ENCODE measurements at regions not wholly inside any gene's neighbourhood (a gene's known extent, or its start where the extent isn't known, plus 50 kb on each side); places are given as distances from the start of the nearest gene placed in this dataset.

DNA sequence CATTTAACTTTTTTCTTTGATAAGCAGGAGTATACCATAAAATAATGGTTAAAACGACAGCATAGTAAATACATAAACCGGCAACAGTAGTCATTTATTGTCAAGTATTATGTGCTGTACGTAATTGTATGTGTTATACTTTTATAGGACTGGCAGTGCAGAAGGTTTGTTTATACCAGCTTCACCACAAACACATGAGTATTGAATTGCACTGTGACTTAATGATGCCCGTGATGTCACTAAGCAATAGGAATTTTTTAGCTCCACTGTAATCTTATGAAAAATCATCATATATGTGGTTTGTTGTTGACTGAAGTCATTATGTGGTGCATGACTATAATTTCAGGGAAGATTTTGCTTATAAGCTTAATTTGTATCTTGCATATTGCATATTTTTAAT, 424.6 kb downstream of the PABPC4L start:
- TF ChIP-seq, protein P1, sequence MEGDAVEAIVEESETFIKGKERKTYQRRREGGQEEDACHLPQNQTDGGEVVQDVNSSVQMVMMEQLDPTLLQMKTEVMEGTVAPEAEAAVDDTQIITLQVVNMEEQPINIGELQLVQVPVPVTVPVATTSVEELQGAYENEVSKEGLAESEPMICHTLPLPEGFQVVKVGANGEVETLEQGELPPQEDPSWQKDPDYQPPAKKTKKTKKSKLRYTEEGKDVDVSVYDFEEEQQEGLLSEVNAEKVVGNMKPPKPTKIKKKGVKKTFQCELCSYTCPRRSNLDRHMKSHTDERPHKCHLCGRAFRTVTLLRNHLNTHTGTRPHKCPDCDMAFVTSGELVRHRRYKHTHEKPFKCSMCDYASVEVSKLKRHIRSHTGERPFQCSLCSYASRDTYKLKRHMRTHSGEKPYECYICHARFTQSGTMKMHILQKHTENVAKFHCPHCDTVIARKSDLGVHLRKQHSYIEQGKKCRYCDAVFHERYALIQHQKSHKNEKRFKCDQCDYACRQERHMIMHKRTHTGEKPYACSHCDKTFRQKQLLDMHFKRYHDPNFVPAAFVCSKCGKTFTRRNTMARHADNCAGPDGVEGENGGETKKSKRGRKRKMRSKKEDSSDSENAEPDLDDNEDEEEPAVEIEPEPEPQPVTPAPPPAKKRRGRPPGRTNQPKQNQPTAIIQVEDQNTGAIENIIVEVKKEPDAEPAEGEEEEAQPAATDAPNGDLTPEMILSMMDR (IDR thresholded peaks at IDR 0.05) = no peak
- no peak for TF ChIP-seq POLR2A (IDR thresholded peaks at IDR 0.05)

Measured in ovary (tissue), 3 donors.